ENCODE measurements at regions not wholly inside any gene's neighbourhood (a gene's known extent, or its start where the extent isn't known, plus 50 kb on each side); places are given as distances from the start of the nearest gene placed in this dataset.
A peak's percentile ranks its signal among the peaks of the same experiment; 100 is the strongest.
"Not testable (repeated sequence)": the region's sequence is repeated elsewhere in the genome, so short reads cannot be mapped to it uniquely, and the experiment has no call there.

DNA sequence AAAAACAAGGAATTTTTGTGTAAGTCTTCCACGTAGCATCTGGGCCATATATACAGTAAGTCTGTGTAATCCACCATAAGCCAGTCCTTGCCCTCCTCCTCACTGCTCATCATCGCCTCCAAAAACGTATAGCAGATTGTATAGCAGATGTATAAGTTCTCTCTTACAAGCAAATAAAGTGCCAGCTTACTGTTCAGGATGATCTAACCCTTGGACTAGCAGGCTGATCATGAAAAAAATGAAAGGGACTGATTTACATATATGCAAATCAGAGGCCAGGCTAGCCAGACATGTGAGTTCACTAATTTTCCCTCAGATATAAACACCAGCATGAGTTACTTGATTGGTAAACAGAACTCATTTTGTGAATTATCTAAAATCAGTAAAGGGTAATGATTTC, 171.5 kb downstream of the LY86 start (continued):
- TF ChIP-seq, protein P1, sequence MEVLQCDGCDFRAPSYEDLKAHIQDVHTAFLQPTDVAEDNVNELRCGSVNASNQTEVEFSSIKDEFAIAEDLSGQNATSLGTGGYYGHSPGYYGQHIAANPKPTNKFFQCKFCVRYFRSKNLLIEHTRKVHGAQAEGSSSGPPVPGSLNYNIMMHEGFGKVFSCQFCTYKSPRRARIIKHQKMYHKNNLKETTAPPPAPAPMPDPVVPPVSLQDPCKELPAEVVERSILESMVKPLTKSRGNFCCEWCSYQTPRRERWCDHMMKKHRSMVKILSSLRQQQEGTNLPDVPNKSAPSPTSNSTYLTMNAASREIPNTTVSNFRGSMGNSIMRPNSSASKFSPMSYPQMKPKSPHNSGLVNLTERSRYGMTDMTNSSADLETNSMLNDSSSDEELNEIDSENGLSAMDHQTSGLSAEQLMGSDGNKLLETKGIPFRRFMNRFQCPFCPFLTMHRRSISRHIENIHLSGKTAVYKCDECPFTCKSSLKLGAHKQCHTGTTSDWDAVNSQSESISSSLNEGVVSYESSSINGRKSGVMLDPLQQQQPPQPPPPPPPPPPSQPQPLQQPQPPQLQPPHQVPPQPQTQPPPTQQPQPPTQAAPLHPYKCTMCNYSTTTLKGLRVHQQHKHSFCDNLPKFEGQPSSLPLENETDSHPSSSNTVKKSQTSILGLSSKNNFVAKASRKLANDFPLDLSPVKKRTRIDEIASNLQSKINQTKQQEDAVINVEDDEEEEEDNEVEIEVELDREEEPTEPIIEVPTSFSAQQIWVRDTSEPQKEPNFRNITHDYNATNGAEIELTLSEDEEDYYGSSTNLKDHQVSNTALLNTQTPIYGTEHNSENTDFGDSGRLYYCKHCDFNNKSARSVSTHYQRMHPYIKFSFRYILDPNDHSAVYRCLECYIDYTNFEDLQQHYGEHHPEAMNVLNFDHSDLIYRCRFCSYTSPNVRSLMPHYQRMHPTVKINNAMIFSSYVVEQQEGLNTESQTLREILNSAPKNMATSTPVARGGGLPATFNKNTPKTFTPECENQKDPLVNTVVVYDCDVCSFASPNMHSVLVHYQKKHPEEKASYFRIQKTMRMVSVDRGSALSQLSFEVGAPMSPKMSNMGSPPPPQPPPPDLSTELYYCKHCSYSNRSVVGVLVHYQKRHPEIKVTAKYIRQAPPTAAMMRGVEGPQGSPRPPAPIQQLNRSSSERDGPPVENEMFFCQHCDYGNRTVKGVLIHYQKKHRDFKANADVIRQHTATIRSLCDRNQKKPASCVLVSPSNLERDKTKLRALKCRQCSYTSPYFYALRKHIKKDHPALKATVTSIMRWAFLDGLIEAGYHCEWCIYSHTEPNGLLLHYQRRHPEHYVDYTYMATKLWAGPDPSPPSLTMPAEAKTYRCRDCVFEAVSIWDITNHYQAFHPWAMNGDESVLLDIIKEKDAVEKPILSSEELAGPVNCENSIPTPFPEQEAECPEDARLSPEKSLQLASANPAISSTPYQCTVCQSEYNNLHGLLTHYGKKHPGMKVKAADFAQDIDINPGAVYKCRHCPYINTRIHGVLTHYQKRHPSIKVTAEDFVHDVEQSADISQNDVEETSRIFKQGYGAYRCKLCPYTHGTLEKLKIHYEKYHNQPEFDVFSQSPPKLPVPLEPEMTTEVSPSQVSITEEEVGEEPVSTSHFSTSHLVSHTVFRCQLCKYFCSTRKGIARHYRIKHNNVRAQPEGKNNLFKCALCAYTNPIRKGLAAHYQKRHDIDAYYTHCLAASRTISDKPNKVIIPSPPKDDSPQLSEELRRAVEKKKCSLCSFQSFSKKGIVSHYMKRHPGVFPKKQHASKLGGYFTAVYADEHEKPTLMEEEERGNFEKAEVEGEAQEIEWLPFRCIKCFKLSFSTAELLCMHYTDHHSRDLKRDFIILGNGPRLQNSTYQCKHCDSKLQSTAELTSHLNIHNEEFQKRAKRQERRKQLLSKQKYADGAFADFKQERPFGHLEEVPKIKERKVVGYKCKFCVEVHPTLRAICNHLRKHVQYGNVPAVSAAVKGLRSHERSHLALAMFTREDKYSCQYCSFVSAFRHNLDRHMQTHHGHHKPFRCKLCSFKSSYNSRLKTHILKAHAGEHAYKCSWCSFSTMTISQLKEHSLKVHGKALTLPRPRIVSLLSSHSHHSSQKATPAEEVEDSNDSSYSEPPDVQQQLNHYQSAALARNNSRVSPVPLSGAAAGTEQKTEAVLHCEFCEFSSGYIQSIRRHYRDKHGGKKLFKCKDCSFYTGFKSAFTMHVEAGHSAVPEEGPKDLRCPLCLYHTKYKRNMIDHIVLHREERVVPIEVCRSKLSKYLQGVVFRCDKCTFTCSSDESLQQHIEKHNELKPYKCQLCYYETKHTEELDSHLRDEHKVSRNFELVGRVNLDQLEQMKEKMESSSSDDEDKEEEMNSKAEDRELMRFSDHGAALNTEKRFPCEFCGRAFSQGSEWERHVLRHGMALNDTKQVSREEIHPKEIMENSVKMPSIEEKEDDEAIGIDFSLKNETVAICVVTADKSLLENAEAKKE (CRISPR knock-in tag; IDR thresholded peaks at IDR 0.05): no peak
- TF ChIP-seq ETS1 (IDR thresholded peaks at IDR 0.05) (no peak), POLR2AphosphoS5 (IDR thresholded peaks at IDR 0.05; ENCODE audit: low read depth) (no peak), EZH2phosphoT487 (IDR thresholded peaks at IDR 0.05; ENCODE audit: unreplicated experiment) (no peak), JUNB (IDR thresholded peaks at IDR 0.05; ENCODE audit: unreplicated experiment) (no peak), ZNF114 (CRISPR knock-in tag; IDR thresholded peaks at IDR 0.05) (no peak)

- ATAC-seq: not testable (repeated sequence)
These were observed 174.0 kb downstream of the LY86 start for GRCh38 chr6:6762566-6762965.

More at GRCh38 chr6:6762566-6762965, 174.0 kb downstream of the LY86 start:
- H3K36me3 Mint-ChIP-seq (ENCODE audit: low read depth); H3K9me3 Mint-ChIP-seq; DNase-seq (ENCODE audit: low spot score); H4K20me1 ChIP-seq (replicated peaks; ENCODE audit: insufficient read depth); H3K27me3 ChIP-seq (ENCODE audit: insufficient read depth); H3K79me2 ChIP-seq (replicated peaks; ENCODE audit: insufficient read depth); H3K27ac Mint-ChIP-seq; H3K4me2 ChIP-seq; H3K27me3 Mint-ChIP-seq (ENCODE audit: insufficient read depth, low read depth, poor library complexity); H3K27ac ChIP-seq (ENCODE audit: low read depth); H3F3A ChIP-seq (replicated peaks; ENCODE audit: low read depth); H3K4me1 ChIP-seq (ENCODE audit: insufficient read depth); H3K4me3 Mint-ChIP-seq; H3K4me3 ChIP-seq; H3K36me3 ChIP-seq (ENCODE audit: insufficient read depth); H3K9me2 ChIP-seq (ENCODE audit: insufficient read depth): not testable (repeated sequence)
- peaks cover 19% of the 10 kb centered on the region for H3K4me1 Mint-ChIP-seq
- H2AFZ ChIP-seq: 0 out of 2 replicates have a peak overlapping the region, but pooled peaks have one; percentile 14
